KMS-11 (cell line): ENCODE measurements at regions not wholly inside any gene's neighbourhood (a gene's known extent, or its start where the extent isn't known, plus 50 kb on each side); places are given as distances from the start of the nearest gene placed in this dataset.

Experiments
- H2AFZ ChIP-seq: fragments of 200-600 bp; sonication (generic); 2 replicates; pipeline ENCODE4 v1.6.1; 2016; ENCODE audit warnings: antibody characterized with exemption, mixed run types, low read depth
- H3K27ac ChIP-seq: fragments of 200-600 bp; sonication (generic); 2 replicates; pipeline ENCODE4 v1.6.1; 2016; ENCODE audit warnings: mild to moderate bottlenecking, mixed run types
- H3K27me3 ChIP-seq: fragments of 200-600 bp; sonication (generic); 2 replicates; pipeline ENCODE4 v1.6.1; 2017; ENCODE audit warnings: mild to moderate bottlenecking, low read depth, mixed run types, moderate library complexity; ENCODE audit not compliant: insufficient read depth
- H3K36me3 ChIP-seq: fragments of 200-600 bp; sonication (generic); 2 replicates; pipeline ENCODE4 v1.6.1; 2017; ENCODE audit warnings: mild to moderate bottlenecking, mixed run types; ENCODE audit not compliant: insufficient read depth
- H3K4me1 ChIP-seq: fragments of 200-600 bp; sonication (generic); 2 replicates; pipeline ENCODE4 v1.6.1; 2016; ENCODE audit warnings: mild to moderate bottlenecking, low read depth, mixed run types; ENCODE audit not compliant: poor library complexity, severe bottlenecking
- H3K4me2 ChIP-seq: fragments of 200-600 bp; sonication (generic); 2 replicates; pipeline ENCODE4 v1.7.0; 2016; ENCODE audit warnings: mild to moderate bottlenecking, mixed run types
- H3K4me3 ChIP-seq: fragments of 200-600 bp; sonication (generic); IDR thresholded peaks from 2 replicates; pipeline ENCODE4 v1.6.1; 2017; ENCODE audit warnings: low read depth, low read length, mixed read lengths; ENCODE audit not compliant: insufficient read depth
- H3K79me2 ChIP-seq: fragments of 200-600 bp; sonication (generic); 2 replicates; pipeline ENCODE4 v1.6.1; 2016; ENCODE audit warnings: low read depth, mixed run types; ENCODE audit not compliant: insufficient read depth
- H3K9ac ChIP-seq: fragments of 200-600 bp; sonication (generic); 2 replicates; pipeline ENCODE4 v1.6.1; 2016; ENCODE audit warnings: mild to moderate bottlenecking, mixed run types
- H4K20me1 ChIP-seq: fragments of 200-600 bp; sonication (generic); 2 replicates; pipeline ENCODE4 v1.6.1; 2016; ENCODE audit warnings: mild to moderate bottlenecking, mixed run types; ENCODE audit not compliant: insufficient read depth
- TF ChIP-seq, protein P1 (sequence below): fragments of 200-600 bp; sonication (generic); conservative IDR thresholded peaks from 2 replicates; pipeline ENCODE4 v1.6.1; 2017; ENCODE audit warnings: low read depth, mild to moderate bottlenecking, antibody characterized with exemption, low read length, moderate library complexity, mixed read lengths

- H3K4me3 ChIP-seq, result no peak overlapping the region
- TF ChIP-seq, protein P1, sequence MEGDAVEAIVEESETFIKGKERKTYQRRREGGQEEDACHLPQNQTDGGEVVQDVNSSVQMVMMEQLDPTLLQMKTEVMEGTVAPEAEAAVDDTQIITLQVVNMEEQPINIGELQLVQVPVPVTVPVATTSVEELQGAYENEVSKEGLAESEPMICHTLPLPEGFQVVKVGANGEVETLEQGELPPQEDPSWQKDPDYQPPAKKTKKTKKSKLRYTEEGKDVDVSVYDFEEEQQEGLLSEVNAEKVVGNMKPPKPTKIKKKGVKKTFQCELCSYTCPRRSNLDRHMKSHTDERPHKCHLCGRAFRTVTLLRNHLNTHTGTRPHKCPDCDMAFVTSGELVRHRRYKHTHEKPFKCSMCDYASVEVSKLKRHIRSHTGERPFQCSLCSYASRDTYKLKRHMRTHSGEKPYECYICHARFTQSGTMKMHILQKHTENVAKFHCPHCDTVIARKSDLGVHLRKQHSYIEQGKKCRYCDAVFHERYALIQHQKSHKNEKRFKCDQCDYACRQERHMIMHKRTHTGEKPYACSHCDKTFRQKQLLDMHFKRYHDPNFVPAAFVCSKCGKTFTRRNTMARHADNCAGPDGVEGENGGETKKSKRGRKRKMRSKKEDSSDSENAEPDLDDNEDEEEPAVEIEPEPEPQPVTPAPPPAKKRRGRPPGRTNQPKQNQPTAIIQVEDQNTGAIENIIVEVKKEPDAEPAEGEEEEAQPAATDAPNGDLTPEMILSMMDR, result no peak
- no peaks in the 10 kb centered on the region for H4K20me1 ChIP-seq
- no peak overlapping the region for H2AFZ ChIP-seq
- H3K9ac ChIP-seq, result no peak overlapping the region
- H3K4me2 ChIP-seq, result no peak overlapping the region
- no peaks in the 10 kb centered on the region for H3K27me3 ChIP-seq
- H3K36me3 ChIP-seq, result no peaks in the 10 kb centered on the region
- no peaks in the 10 kb centered on the region for H3K79me2 ChIP-seq
- no peak overlapping the region for H3K27ac ChIP-seq
- no peaks in the 10 kb centered on the region for H3K4me1 ChIP-seq
Measured at GRCh38 chr18:24958001-24958400, 394.0 kb downstream of the ZNF521 start.

GRCh38 chr18:24959051-24959476, 392.9 kb downstream of the ZNF521 start:
- Histone ChIP-seq H4K20me1 (no peaks in the 10 kb centered on the region), H3K27ac (no peak overlapping the region), H3K4me3 (no peak overlapping the region), H3K27me3 (no peaks in the 10 kb centered on the region), H2AFZ (no peak overlapping the region), H3K36me3 (no peaks in the 10 kb centered on the region), H3K4me1 (no peaks in the 10 kb centered on the region), H3K79me2 (no peaks in the 10 kb centered on the region), H3K9ac (no peak overlapping the region), H3K4me2 (no peak overlapping the region)
- TF ChIP-seq, protein P1, result no peak

- Histone ChIP-seq H4K20me1 (no peaks in the 10 kb centered on the region), H3K27me3 (no peaks in the 10 kb centered on the region), H2AFZ (no peak overlapping the region), H3K4me2 (no peak overlapping the region), H3K79me2 (no peaks in the 10 kb centered on the region), H3K36me3 (no peaks in the 10 kb centered on the region), H3K27ac (no peak overlapping the region), H3K4me3 (no peak overlapping the region), H3K9ac (no peak overlapping the region), H3K4me1 (no peaks in the 10 kb centered on the region)
- TF ChIP-seq, protein P1, result no peak
Measured at GRCh38 chr18:24964216-24964615, 387.8 kb downstream of the ZNF521 start.

DNA sequence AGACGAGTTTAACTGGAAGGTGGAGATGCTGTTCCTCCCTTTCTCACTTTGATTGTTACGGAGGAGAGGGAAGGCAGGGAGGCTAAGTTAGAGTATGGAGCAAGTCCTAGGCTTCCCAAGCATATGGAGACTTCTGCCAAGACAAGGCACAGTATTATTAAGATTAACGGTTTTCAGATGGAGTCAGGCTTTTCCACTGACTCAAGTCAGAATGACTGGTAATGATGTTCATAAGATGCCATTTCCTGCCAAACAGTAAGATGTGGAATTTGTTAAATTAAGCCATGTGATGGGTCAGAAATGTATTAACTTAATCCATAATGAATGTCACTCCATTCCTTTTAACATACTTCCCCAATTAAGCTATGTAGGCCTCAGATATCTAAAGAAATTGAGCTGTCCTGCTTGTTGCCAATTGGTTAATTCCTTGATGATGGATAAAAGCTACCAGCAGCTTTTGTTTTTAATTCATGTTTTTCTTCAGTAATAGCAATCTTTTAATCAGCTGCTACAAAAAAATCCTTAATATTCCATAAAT, 383.7 kb downstream of the ZNF521 start:
- no peak overlapping the region for H3K4me3 ChIP-seq
- H2AFZ ChIP-seq, result no peak overlapping the region
- H3K36me3 ChIP-seq, result no peaks in the 10 kb centered on the region
- H3K27ac ChIP-seq, result no peak overlapping the region
- no peaks in the 10 kb centered on the region for H3K27me3 ChIP-seq
- no peaks in the 10 kb centered on the region for H3K4me1 ChIP-seq
- no peaks in the 10 kb centered on the region for H3K79me2 ChIP-seq
- H3K9ac ChIP-seq, result no peak overlapping the region
- no peak overlapping the region for H3K4me2 ChIP-seq
- H4K20me1 ChIP-seq, result no peaks in the 10 kb centered on the region
- TF ChIP-seq, protein P1, result no peak
